Loucy (cell line): ENCODE measurements at regions not wholly inside any gene's neighbourhood (a gene's known extent, or its start where the extent isn't known, plus 50 kb on each side); places are given as distances from the start of the nearest gene placed in this dataset.

ENCODE experiments used
- EZH2phosphoT487 ChIP-seq: fragments of 200-600 bp; IDR thresholded peaks from 2 replicates; pipeline ENCODE4 v1.6.1; 2018; ENCODE audit warnings: antibody characterized with exemption, mild to moderate bottlenecking, moderate library complexity, borderline replicate concordance
- TF ChIP-seq, protein P1 (sequence below): fragments of 200-600 bp; sonication (generic); conservative IDR thresholded peaks from 2 replicates; pipeline ENCODE4 v1.5.1; 2014; ENCODE audit warnings: mild to moderate bottlenecking, antibody characterized with exemption, low read length

DNA sequence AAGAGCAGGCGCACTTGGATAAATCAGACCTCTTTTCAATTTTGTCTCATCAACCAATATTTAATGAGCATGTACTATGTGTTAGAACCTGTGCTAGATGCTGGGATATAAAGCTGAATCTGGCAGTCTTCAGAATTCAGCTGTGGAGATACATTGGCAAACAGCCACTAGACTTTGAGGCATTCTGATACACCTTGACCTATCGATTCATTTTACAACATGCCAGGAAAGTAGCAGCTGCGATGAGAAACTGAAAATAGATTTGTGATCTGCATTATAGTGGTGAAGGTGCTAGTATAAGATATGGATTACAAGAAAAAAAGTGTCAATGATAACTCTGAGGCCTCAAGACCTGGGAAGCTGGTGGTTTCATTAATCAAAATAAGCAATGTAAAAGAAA is 1338.1 kb upstream of the TENM4 start:
- TF ChIP-seq, protein P1, sequence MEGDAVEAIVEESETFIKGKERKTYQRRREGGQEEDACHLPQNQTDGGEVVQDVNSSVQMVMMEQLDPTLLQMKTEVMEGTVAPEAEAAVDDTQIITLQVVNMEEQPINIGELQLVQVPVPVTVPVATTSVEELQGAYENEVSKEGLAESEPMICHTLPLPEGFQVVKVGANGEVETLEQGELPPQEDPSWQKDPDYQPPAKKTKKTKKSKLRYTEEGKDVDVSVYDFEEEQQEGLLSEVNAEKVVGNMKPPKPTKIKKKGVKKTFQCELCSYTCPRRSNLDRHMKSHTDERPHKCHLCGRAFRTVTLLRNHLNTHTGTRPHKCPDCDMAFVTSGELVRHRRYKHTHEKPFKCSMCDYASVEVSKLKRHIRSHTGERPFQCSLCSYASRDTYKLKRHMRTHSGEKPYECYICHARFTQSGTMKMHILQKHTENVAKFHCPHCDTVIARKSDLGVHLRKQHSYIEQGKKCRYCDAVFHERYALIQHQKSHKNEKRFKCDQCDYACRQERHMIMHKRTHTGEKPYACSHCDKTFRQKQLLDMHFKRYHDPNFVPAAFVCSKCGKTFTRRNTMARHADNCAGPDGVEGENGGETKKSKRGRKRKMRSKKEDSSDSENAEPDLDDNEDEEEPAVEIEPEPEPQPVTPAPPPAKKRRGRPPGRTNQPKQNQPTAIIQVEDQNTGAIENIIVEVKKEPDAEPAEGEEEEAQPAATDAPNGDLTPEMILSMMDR, result no peak
- TF ChIP-seq EZH2phosphoT487, result no peak
